Osteocyte (in vitro differentiated cells): ENCODE measurements at regions not wholly inside any gene's neighbourhood (a gene's known extent, or its start where the extent isn't known, plus 50 kb on each side); places are given as distances from the start of the nearest gene placed in this dataset.

Source experiments
- DNase-seq: peaks from one replicate; pipeline ENCODE4 v3.0.0; 2021; ENCODE audit warnings: mixed read lengths; ENCODE audit not compliant: unreplicated experiment; ENCODE audit errors: extremely low spot score
- H3K27ac Mint-ChIP-seq: one replicate; pipeline ENCODE4 v1.8.0; 2021; ENCODE audit warnings: mild to moderate bottlenecking, mixed read lengths; ENCODE audit not compliant: unreplicated experiment
- H3K27me3 Mint-ChIP-seq: one replicate; pipeline ENCODE4 v1.8.0; 2021; ENCODE audit warnings: mixed read lengths; ENCODE audit not compliant: unreplicated experiment
- H3K36me3 Mint-ChIP-seq: one replicate; pipeline ENCODE4 v1.8.0; 2021; ENCODE audit warnings: mixed read lengths; ENCODE audit not compliant: unreplicated experiment
- H3K4me1 Mint-ChIP-seq: one replicate; pipeline ENCODE4 v1.8.0; 2021; ENCODE audit warnings: mixed read lengths; ENCODE audit not compliant: unreplicated experiment
- H3K4me3 Mint-ChIP-seq: one replicate; pipeline ENCODE4 v1.8.0; 2021; ENCODE audit warnings: mild to moderate bottlenecking, moderate library complexity, mixed read lengths; ENCODE audit not compliant: unreplicated experiment
- H3K9me3 Mint-ChIP-seq: one replicate; pipeline ENCODE4 v1.8.0; 2021; ENCODE audit warnings: mixed read lengths; ENCODE audit not compliant: unreplicated experiment
- CTCF ChIP-seq: fragments of 200-600 bp; sonication (generic); IDR thresholded peaks from 2 replicates; pipeline ENCODE4 v1.5.0; 2021; ENCODE audit warnings: antibody characterized with exemption, mild to moderate bottlenecking, moderate library complexity

- H3K4me3 Mint-ChIP-seq: no peak overlapping the region
- peaks cover 36% of the 10 kb centered on the region for H3K9me3 Mint-ChIP-seq
Measured at GRCh38 chr2:240278661-240279060, 138.2 kb upstream of the OTOS start.

GRCh38 chr2:240280621-240281020, 140.2 kb upstream of the OTOS start:
- TF ChIP-seq CTCF: no peak
- H3K4me3 Mint-ChIP-seq: no peak overlapping the region
- peaks cover 65% of the 10 kb centered on the region for H3K27me3 Mint-ChIP-seq
- peaks cover 37% of the 10 kb centered on the region for H3K9me3 Mint-ChIP-seq
- H3K36me3 Mint-ChIP-seq: peaks cover 2% of the 10 kb centered on the region
- H3K27ac Mint-ChIP-seq: no peak overlapping the region
- no peak for DNase-seq
- H3K4me1 Mint-ChIP-seq: no peaks in the 10 kb centered on the region

More at GRCh38 chr2:240278661-240279060, 138.2 kb upstream of the OTOS start:
- no peak for DNase-seq
- H3K36me3 Mint-ChIP-seq: peaks cover 2% of the 10 kb centered on the region
- TF ChIP-seq CTCF: no peak
- no peak overlapping the region for H3K27ac Mint-ChIP-seq
- peaks cover 67% of the 10 kb centered on the region for H3K27me3 Mint-ChIP-seq
- H3K4me1 Mint-ChIP-seq: no peaks in the 10 kb centered on the region

- Mint-ChIP-seq H3K27me3 (peaks cover 44% of the 10 kb centered on the region), H3K4me3 (no peak overlapping the region), H3K9me3 (peaks cover 30% of the 10 kb centered on the region), H3K27ac (no peak overlapping the region), H3K36me3 (peaks cover 2% of the 10 kb centered on the region), H3K4me1 (no peaks in the 10 kb centered on the region)
- no peak for TF ChIP-seq CTCF
- peak; percentile 64 for DNase-seq
Measured at GRCh38 chr2:240284503-240285259, 144.2 kb upstream of the OTOS start.

GRCh38 chr2:240285725-240286124, 145.3 kb upstream of the OTOS start:
- DNase-seq: no peak
- H3K27ac Mint-ChIP-seq: no peak overlapping the region
- TF ChIP-seq CTCF: no peak
- peaks cover 35% of the 10 kb centered on the region for H3K27me3 Mint-ChIP-seq
- H3K36me3 Mint-ChIP-seq: no peaks in the 10 kb centered on the region
- no peak overlapping the region for H3K4me3 Mint-ChIP-seq
- H3K9me3 Mint-ChIP-seq: peaks cover 20% of the 10 kb centered on the region
- no peaks in the 10 kb centered on the region for H3K4me1 Mint-ChIP-seq

GRCh38 chr2:240286596-240286995, 146.1 kb upstream of the OTOS start:
- Mint-ChIP-seq H3K27ac (no peak overlapping the region), H3K4me3 (no peak overlapping the region), H3K4me1 (peaks cover 5% of the 10 kb centered on the region), H3K27me3 (peaks cover 26% of the 10 kb centered on the region), H3K9me3 (peaks cover 11% of the 10 kb centered on the region), H3K36me3 (no peaks in the 10 kb centered on the region)
- no peak for DNase-seq
- no peak for TF ChIP-seq CTCF
